Loucy (cell line): ENCODE measurements at regions not wholly inside any gene's neighbourhood (a gene's known extent, or its start where the extent isn't known, plus 50 kb on each side); places are given as distances from the start of the nearest gene placed in this dataset.

Experiments
- CTCF ChIP-seq: fragments of 200-600 bp; sonication (generic); conservative IDR thresholded peaks from 2 replicates; pipeline ENCODE4 v1.5.1; 2014; ENCODE audit warnings: mild to moderate bottlenecking, antibody characterized with exemption, low read length
- EZH2phosphoT487 ChIP-seq: fragments of 200-600 bp; IDR thresholded peaks from 2 replicates; pipeline ENCODE4 v1.6.1; 2018; ENCODE audit warnings: antibody characterized with exemption, mild to moderate bottlenecking, moderate library complexity, borderline replicate concordance

GRCh38 chr12:76265424-76266180 lies 82.6 kb downstream of the BBS10 start:
- no peak for TF ChIP-seq CTCF
- no peak for TF ChIP-seq EZH2phosphoT487
